Naive B cell (primary cell): ENCODE measurements at regions not wholly inside any gene's neighbourhood (a gene's known extent, or its start where the extent isn't known, plus 50 kb on each side); places are given as distances from the start of the nearest gene placed in this dataset.

Experiments used
- ATAC-seq, 2 donors: fragments of 150-1000 bp; cut with Tn5 transposase; 2 replicates each; pipeline ENCODE4 v1.10.0; 2021; ENCODE audit warnings: low read depth in 2 of 2, mild to moderate bottlenecking in 2 of 2, moderate library complexity in 2 of 2
- DNase-seq: peaks from one replicate; pipeline ENCODE4 v3.0.0; 2022
- H3K27ac Mint-ChIP-seq, 6 donors: one replicate each; pipeline ENCODE4 v1.8.0; 2020 to 2022; ENCODE audit warnings: mild to moderate bottlenecking in 6 of 6, mixed read lengths in 6 of 6, moderate library complexity in 5 of 6, inconsistent platforms in 2 of 6
- H3K27me3 Mint-ChIP-seq, 3 donors: one replicate each; pipeline ENCODE4 v1.8.0; 2021 to 2022; ENCODE audit warnings: mixed read lengths in 3 of 3, mild to moderate bottlenecking in 1 of 3
- H3K36me3 Mint-ChIP-seq, 2 donors: one replicate each; pipeline ENCODE4 v1.8.0; 2020 to 2022; ENCODE audit warnings: mixed read lengths in 2 of 2, inconsistent platforms in 1 of 2, mild to moderate bottlenecking in 1 of 2
- H3K4me1 Mint-ChIP-seq, 3 donors: one replicate each; pipeline ENCODE4 v1.8.0; 2020 to 2022; ENCODE audit warnings: mixed read lengths in 3 of 3, inconsistent platforms in 1 of 3, mild to moderate bottlenecking in 1 of 3, moderate library complexity in 1 of 3
- H3K4me3 Mint-ChIP-seq, 8 donors: one replicate each; pipeline ENCODE4 v1.8.0; 2020 to 2022; ENCODE audit warnings: mild to moderate bottlenecking in 8 of 8, mixed read lengths in 8 of 8, moderate library complexity in 8 of 8, inconsistent platforms in 2 of 8
- H3K9me3 Mint-ChIP-seq, 7 donors: one replicate each; pipeline ENCODE4 v1.8.0; 2020 to 2022; ENCODE audit warnings: mixed read lengths in 7 of 7, mild to moderate bottlenecking in 5 of 7, inconsistent platforms in 2 of 7, moderate library complexity in 1 of 7

DNA sequence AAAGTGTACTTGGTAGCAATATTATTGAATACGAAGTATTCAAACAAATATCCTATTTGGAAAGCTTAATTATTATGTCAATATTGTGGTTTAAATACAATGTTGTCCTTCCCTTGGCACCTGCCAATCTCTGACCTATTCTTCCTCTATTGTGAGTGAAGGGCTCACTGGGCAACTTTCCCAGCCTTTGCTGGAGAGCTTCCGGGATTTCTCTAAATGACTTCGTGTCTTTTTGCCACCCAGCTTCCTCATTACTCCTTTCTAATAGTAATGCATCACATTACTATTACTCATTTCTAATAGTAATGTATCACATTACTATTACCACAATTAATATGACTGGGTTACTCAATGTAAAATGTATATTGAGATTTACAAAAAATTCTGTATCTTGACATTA lies 880.6 kb downstream of the BRINP3 start:
- ATAC-seq, result no peak
- no peak for DNase-seq
- Mint-ChIP-seq H3K27ac (no peak overlapping the region), H3K4me1 (no peaks in the 10 kb centered on the region), H3K36me3 (no peaks in the 10 kb centered on the region), H3K9me3 (peaks cover 0 to 9% (median 0%) of the 10 kb centered on the region in 7 donors), H3K27me3 (no peaks in the 10 kb centered on the region), H3K4me3 (no peak overlapping the region)

DNA sequence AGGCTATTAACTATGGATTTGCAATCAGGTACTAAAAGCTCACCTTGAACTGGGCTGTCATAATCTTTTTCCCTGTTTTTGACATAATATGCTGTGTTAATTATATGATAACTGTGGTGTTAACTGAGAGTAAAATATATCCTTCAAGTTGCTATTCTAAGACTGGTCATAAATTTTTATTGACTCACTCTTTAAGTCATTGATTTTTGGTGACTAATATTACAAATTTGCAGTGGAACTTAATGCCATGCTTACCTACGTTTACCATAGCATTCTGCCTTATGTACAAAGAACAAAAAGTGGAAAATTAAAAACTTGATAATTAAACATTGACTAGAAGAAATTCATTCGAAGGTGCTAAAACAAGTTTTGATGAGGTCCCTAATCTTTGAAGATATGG lies 872.4 kb downstream of the BRINP3 start:
- no peak for DNase-seq
- Mint-ChIP-seq H3K9me3 (peaks cover 0 to 3% (median 0%) of the 10 kb centered on the region in 7 donors), H3K27ac (no peak overlapping the region), H3K4me3 (no peak overlapping the region), H3K4me1 (no peaks in the 10 kb centered on the region), H3K36me3 (no peaks in the 10 kb centered on the region), H3K27me3 (no peaks in the 10 kb centered on the region)
- no peak for ATAC-seq

DNA sequence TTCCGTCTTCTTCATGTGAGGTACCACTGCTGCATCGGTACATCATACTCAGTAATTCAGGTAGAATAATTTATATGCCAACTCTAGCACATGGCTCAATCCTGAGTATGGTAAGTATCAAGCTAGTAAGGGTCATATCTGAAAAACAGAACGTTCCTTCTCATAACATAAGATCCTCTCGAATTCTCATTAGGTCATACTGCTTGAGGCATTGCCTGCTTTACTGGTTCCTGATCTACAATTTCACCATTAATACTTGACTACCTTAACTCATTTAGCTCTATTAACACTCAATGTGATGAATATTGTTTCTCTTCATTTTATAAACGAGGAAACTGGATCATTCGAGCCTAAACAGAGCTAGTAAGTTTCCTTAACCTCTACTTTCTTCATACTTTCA lies 871.6 kb downstream of the BRINP3 start:
- ATAC-seq (no peak), DNase-seq (no peak)
- Mint-ChIP-seq H3K27ac (no peak overlapping the region), H3K9me3 (peaks cover 0 to 3% (median 0%) of the 10 kb centered on the region in 7 donors), H3K4me1 (no peaks in the 10 kb centered on the region), H3K27me3 (no peaks in the 10 kb centered on the region), H3K4me3 (no peak overlapping the region), H3K36me3 (no peaks in the 10 kb centered on the region)

DNA sequence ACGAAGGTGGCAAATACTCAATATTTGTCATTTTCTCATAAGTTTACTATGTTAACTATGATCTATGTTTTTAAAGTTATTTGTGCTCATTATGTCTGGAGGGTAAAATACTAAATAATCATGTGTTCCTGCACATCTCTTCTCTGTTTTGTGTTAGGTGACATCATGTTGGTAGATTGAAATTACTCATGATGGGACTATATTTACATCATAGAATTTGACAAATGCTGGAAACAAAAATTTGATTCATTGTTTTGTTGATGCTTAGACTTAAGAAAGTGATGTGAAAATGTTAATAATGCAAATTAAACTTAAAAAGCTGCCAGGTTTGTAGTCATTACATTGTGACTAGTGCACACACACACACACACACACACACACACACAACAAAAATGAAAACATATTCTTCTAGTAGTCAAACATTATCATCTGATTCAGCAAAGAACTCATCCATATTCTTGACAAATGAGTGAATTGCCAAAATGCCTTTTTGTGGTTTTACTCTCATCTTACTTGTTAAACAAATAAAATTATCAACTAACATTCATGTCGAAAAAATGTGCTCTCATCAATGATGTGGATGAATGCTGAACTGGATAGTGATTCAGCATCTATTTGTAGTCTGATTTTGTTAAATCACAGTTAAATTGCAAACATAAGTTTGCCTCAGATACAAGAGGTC lies 870.7 kb downstream of the BRINP3 start:
- ATAC-seq (no peak), DNase-seq (no peak)
- Mint-ChIP-seq H3K36me3 (no peaks in the 10 kb centered on the region), H3K4me1 (no peaks in the 10 kb centered on the region), H3K27me3 (no peaks in the 10 kb centered on the region), H3K9me3 (peaks cover 0 to 3% (median 0%) of the 10 kb centered on the region in 7 donors), H3K27ac (no peak overlapping the region), H3K4me3 (no peak overlapping the region)

DNA sequence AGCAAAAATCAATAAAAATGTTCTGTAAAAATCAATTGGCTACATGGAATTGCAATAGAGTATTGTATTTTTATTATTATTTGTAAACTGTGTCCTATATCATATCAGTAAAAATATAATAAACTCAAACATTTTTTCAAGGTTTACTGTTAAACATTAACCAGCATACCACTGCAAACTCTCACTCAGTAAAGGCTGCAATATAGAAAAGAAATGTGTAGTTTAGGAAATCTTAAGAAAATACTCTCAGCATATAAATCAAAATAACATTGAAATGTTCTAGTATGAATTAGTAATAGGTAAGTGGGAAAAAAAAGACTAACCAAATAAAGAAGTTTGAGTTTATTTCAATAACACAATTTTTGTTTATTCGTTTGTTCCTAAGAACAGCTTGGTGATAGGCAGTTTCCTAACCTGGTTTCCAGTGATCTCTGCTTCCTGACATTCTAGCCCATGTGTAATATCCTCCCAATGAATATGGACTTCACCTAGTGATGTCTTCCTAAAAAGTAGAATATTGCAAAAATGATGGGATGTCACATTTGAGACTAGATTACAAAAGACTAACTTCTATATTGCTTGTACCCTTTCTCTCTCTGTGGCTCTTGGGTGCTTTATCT lies 870.1 kb downstream of the BRINP3 start:
- no peak overlapping the region for H3K27ac Mint-ChIP-seq

DNA sequence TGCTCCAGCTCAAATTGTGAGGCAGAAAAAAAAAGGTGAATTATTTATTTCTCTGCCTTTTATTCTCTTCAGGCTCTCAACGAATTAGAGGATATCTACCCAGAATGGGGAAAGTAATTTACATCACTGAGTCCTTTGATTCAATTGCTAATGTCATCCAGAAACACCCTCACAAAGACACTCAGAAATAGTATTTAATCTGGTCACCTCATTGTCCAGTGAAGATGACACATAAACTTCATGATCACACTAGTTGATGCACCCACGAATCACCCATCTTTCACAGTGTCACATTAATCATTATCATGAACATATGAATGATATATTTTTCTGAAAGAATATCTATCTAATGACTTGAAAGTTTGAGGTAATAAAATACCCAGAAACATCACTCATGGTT lies 868.5 kb downstream of the BRINP3 start:
- no peak overlapping the region for H3K4me3 Mint-ChIP-seq
- peak overlapping the region in 1 of 6 donors; percentile 30 for H3K27ac Mint-ChIP-seq
- no peaks in the 10 kb centered on the region for H3K36me3 Mint-ChIP-seq
- H3K4me1 Mint-ChIP-seq, result no peaks in the 10 kb centered on the region
- peaks cover 0 to 3% (median 0%) of the 10 kb centered on the region in 7 donors for H3K9me3 Mint-ChIP-seq
- ATAC-seq, result no peak
- H3K27me3 Mint-ChIP-seq, result no peaks in the 10 kb centered on the region
- no peak for DNase-seq

More for the DNA sequence above, 870.1 kb downstream of the BRINP3 start:
- Mint-ChIP-seq H3K4me1 (no peaks in the 10 kb centered on the region), H3K27me3 (no peaks in the 10 kb centered on the region), H3K36me3 (no peaks in the 10 kb centered on the region), H3K9me3 (peaks cover 0 to 3% (median 0%) of the 10 kb centered on the region in 7 donors), H3K4me3 (no peak overlapping the region)
- ATAC-seq (no peak), DNase-seq (no peak)

DNA sequence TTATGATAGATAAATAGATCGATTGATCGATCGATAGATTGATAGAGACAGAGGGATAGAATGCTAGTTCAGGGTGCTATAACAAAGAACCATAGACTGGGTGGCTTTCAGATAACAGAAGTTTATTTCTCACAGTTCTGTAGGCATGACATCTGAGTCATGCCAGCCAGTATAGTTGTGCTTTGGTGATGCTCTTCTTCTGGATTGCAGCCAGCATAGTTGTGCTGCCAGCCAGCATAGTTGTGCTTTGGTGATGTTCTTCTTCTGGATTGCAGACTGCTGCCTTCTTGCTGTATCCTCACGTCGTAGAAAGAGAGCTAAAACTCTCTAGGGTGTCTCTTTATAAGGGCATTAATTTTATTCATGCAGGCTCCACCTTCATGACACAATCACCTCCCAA lies 860.8 kb downstream of the BRINP3 start:
- ATAC-seq, result no peak
- DNase-seq, result no peak
- Mint-ChIP-seq H3K27me3 (no peaks in the 10 kb centered on the region), H3K9me3 (peaks cover 0 to 7% (median 0%) of the 10 kb centered on the region in 7 donors), H3K4me3 (no peak overlapping the region), H3K36me3 (no peaks in the 10 kb centered on the region), H3K4me1 (no peaks in the 10 kb centered on the region), H3K27ac (no peak overlapping the region)

DNA sequence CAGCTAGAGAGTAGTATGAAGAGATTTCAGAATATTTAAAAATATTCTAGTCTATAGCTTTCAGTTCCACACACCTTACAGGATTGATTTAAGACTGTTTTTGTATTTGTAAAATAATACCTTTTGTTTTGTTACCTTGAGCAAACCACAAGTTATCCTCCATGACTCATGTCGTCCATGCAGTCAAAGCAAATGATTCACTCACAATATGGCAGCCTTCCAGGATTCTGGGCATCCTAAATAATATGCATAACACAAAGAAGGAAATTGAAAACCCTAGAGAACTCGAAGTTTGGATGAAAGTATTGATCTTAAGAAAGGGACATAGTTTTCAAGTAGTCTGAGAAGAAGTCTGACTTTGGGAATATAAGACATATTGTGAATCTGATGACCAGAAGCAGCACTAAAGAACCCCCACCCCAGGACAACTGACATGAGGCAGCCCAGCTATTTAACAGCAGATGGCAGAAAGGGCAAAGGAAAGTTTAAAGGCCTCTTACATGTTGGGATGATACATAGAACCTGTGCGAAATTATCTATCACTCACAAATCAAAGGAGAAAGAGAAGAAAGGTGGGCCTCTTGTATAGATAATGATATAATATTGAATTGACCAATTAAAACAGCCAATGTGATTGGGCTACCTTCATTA lies 857.9 kb downstream of the BRINP3 start:
- H3K4me3 Mint-ChIP-seq, result no peak overlapping the region
- H3K9me3 Mint-ChIP-seq, result peaks cover 0 to 7% (median 2%) of the 10 kb centered on the region in 7 donors
- H3K27me3 Mint-ChIP-seq, result no peaks in the 10 kb centered on the region
- ATAC-seq (no peak), DNase-seq (no peak)
- H3K4me1 Mint-ChIP-seq, result no peaks in the 10 kb centered on the region
- no peak overlapping the region for H3K27ac Mint-ChIP-seq
- no peaks in the 10 kb centered on the region for H3K36me3 Mint-ChIP-seq

DNA sequence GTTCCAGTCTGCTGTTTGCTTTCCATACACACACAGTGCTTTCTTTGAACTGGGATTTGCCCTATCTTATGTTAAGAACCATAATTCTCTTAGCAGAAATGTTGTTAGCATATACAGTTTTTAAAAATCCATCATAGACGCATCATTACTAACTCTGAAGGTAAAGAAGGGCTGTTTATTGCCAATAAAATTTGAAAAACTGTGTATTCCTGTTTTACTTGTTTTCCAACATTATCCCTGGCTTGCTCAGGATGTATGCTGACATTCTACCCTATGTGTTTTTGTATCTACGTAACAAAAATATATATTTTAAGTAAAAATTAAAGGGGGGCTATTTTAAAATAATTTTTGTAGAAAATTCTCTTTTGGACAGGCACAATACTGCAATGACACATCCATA lies 857.2 kb downstream of the BRINP3 start:
- H3K4me3 Mint-ChIP-seq, result no peak overlapping the region
- no peaks in the 10 kb centered on the region for H3K36me3 Mint-ChIP-seq
- ATAC-seq, result no peak
- no peak overlapping the region for H3K27ac Mint-ChIP-seq
- H3K4me1 Mint-ChIP-seq, result no peaks in the 10 kb centered on the region
- DNase-seq, result no peak
- H3K9me3 Mint-ChIP-seq, result peaks cover 0 to 7% (median 2%) of the 10 kb centered on the region in 7 donors
- no peaks in the 10 kb centered on the region for H3K27me3 Mint-ChIP-seq

DNA sequence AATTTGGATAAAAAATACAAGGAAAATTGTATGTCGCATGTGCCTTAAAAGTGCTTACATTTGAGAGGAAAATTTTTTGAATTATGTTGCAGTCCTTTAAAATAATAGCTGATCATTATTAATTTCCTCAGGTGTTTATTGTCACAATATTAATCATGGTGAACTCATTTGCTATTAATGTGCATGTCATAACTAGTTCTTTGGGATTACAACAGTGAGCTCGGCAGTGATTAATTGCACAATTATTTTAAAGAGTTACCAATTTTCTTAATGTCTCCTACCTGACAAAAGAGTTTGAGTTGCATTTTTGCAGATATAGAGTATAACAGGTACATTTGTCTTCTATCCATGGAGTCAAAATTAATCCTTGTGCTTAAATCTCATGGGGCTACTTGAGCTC lies 854.3 kb downstream of the BRINP3 start:
- DNase-seq (no peak), ATAC-seq (no peak)
- no peak overlapping the region for H3K27ac Mint-ChIP-seq
- H3K27me3 Mint-ChIP-seq, result no peaks in the 10 kb centered on the region
- no peaks in the 10 kb centered on the region for H3K36me3 Mint-ChIP-seq
- H3K9me3 Mint-ChIP-seq, result peaks cover 0 to 11% (median 0%) of the 10 kb centered on the region in 7 donors
- no peak overlapping the region for H3K4me3 Mint-ChIP-seq
- H3K4me1 Mint-ChIP-seq, result no peaks in the 10 kb centered on the region

DNA sequence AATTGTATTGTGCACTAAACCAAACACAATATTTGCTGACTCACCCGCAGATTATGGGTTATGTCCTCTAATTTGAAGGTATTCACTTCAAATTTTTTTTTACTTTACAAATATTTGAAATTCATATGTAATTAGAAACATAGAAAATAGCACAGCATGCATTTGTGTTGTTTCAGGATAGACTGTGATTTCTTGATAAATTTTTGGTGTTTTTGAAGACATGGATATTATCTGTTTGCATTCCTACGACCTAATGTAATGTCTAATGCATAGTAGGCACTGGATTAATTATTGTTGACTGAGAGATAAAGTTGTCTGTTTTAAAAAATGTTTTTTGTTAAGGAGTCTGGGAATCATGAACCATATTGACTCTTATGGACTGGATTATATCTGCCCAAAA lies 850.2 kb downstream of the BRINP3 start:
- H3K27me3 Mint-ChIP-seq, result no peaks in the 10 kb centered on the region
- no peak overlapping the region for H3K27ac Mint-ChIP-seq
- no peak for DNase-seq
- H3K36me3 Mint-ChIP-seq, result no peaks in the 10 kb centered on the region
- H3K4me1 Mint-ChIP-seq, result no peaks in the 10 kb centered on the region
- peaks cover 0 to 8% (median 0%) of the 10 kb centered on the region in 7 donors for H3K9me3 Mint-ChIP-seq
- no peak for ATAC-seq
- H3K4me3 Mint-ChIP-seq, result no peak overlapping the region

DNA sequence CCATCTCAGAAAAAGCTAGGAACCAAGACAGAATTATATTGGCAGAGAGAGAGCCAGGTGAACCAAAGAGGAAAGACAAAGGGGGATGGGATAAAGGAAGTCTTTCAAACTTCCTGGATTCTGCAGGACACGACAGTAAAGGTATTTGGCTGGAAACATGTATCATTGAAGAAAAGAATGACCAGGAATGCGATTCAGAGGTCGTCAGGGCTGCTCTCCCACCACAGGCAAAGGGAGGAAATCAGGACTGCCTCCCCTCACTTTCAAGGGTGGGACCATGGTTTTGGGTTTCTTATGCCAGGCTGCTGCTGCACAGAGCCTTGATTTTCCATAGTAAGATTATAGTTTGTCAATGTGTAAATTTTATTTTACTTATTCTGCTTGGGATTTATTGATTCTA lies 848.8 kb downstream of the BRINP3 start:
- no peak for DNase-seq

DNA sequence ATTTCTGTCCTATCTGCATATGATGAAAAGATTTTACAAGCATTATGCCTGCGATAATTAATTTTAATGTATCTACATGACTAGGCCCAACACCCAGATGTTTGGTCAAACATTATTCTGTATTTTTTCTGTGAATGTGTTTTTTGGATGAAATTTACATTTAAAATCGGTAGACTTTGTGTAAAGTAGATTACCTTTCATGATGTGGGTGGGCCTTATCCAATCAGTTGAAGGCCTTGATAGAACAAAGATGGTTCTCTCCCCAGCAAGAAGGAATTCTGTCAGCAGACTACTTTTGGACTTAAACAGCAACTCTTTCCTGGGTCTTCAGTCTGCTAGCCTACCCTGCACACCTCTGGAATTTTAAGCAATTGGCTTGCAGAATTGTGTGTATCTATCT lies 844.0 kb downstream of the BRINP3 start:
- H3K4me1 Mint-ChIP-seq, result no peaks in the 10 kb centered on the region
- H3K36me3 Mint-ChIP-seq, result no peaks in the 10 kb centered on the region
- H3K4me3 Mint-ChIP-seq, result no peak overlapping the region
- no peaks in the 10 kb centered on the region for H3K27me3 Mint-ChIP-seq
- ATAC-seq (no peak), DNase-seq (no peak)
- H3K9me3 Mint-ChIP-seq, result peaks cover 0 to 4% (median 0%) of the 10 kb centered on the region in 7 donors
- no peak overlapping the region for H3K27ac Mint-ChIP-seq

More for the DNA sequence above, 848.8 kb downstream of the BRINP3 start:
- Mint-ChIP-seq H3K27ac (no peak overlapping the region), H3K4me1 (no peaks in the 10 kb centered on the region), H3K36me3 (no peaks in the 10 kb centered on the region), H3K4me3 (no peak overlapping the region), H3K27me3 (no peaks in the 10 kb centered on the region), H3K9me3 (peaks cover 0 to 5% (median 0%) of the 10 kb centered on the region in 7 donors)
- ATAC-seq, result no peak

DNA sequence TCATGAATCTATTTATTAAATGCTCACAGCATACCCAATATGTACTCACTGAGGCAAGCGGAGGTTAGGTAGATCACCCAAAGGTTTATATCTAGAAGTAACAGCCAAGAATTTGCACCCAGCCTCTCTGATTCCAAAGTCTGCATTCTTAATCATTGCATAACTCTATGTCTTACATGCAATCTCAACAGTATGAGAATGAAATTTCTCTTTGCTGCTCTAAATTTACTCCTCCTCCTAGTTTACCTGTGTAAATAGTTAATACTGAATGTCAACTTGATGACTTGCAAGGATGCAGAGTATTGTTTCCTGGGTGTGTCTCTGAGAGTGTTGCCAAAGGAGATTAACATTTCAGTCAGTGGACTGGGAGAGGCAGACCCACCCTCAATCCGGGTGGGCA lies 840.6 kb downstream of the BRINP3 start:
- H3K36me3 Mint-ChIP-seq, result no peaks in the 10 kb centered on the region
- ATAC-seq (no peak), DNase-seq (no peak)
- no peak overlapping the region for H3K27ac Mint-ChIP-seq
- H3K9me3 Mint-ChIP-seq, result peaks cover 0 to 4% (median 0%) of the 10 kb centered on the region in 7 donors
- H3K4me1 Mint-ChIP-seq, result no peaks in the 10 kb centered on the region
- H3K27me3 Mint-ChIP-seq, result no peaks in the 10 kb centered on the region
- H3K4me3 Mint-ChIP-seq, result no peak overlapping the region
